Gastroesophageal sphincter (tissue), 4 donors: ENCODE measurements at regions not wholly inside any gene's neighbourhood (a gene's known extent, or its start where the extent isn't known, plus 50 kb on each side); places are given as distances from the start of the nearest gene placed in this dataset.

Experiments used
- ATAC-seq: fragments of 150-250 bp; one replicate; pipeline ENCODE4 v1.9.1; 2016; ENCODE audit warnings: mild to moderate bottlenecking, moderate library complexity
- H3K27ac ChIP-seq, 4 donors: fragments of 200-600 bp; sonication (generic) in 3 of 4; 1 replicate in 3 of 4; 2 replicates in 1 of 4; pipeline ENCODE4 v1.5.1; 2016 to 2019
- H3K27me3 ChIP-seq: fragments of 200-600 bp; sonication (generic); one replicate; pipeline ENCODE4 v1.5.1; 2019
- H3K36me3 ChIP-seq, 2 donors: fragments of 200-600 bp; sonication (generic); one replicate each; pipeline ENCODE4 v1.5.1; 2019; ENCODE audit warnings: control low read depth in 1 of 2
- H3K4me1 ChIP-seq, 3 donors: fragments of 200-600 bp; sonication (generic); 1 replicate in 2 of 3; 2 replicates in 1 of 3; pipeline ENCODE4 v1.5.1; 2016 to 2019; ENCODE audit warnings: control low read depth in 2 of 3
- H3K4me3 ChIP-seq, 2 donors: fragments of 200-600 bp; sonication (generic); one replicate each; pipeline ENCODE4 v1.5.1; 2019; ENCODE audit warnings: mild to moderate bottlenecking in 1 of 2, moderate library complexity in 1 of 2
- H3K9me3 ChIP-seq, 3 donors: fragments of 200-600 bp; sonication (generic); one replicate each; pipeline ENCODE4 v1.5.1; 2017 to 2019; ENCODE audit warnings: control low read depth in 2 of 3
- CTCF ChIP-seq, 4 experiments: fragments of 200-600 bp in 2 of 4; fragments of 450-650 bp in 2 of 4; sonication (generic) in 1 of 4; IDR thresholded peaks; one replicate each; pipeline ENCODE4 v1.5.1; 2017 to 2019; ENCODE audit warnings: antibody characterized with exemption in 4 of 4, mild to moderate bottlenecking in 2 of 4, moderate library complexity in 2 of 4
- EP300 ChIP-seq: sonication (generic); formaldehyde crosslinking; IDR thresholded peaks from one replicate; pipeline ENCODE4 v1.6.1; 2017; ENCODE audit warnings: antibody characterized with exemption, mild to moderate bottlenecking
- POLR2A ChIP-seq, 2 donors: fragments of 450-650 bp; IDR thresholded peaks; one replicate each; pipeline ENCODE4 v1.6.1; 2017; ENCODE audit warnings: antibody characterized with exemption in 2 of 2, mild to moderate bottlenecking in 2 of 2, moderate library complexity in 1 of 2
- POLR2AphosphoS5 ChIP-seq: sonication (generic); formaldehyde crosslinking; IDR thresholded peaks from one replicate; pipeline ENCODE4 v1.6.1; 2017; ENCODE audit warnings: antibody characterized with exemption
- WGBS, 2 donors: methylation state at CpG; one replicate each; pipeline ENCODE4 v1.1.5; 2018; ENCODE audit warnings: low coverage in 1 of 2; 5-methylcytosine and 5-hydroxymethylcytosine counted together

- no peak overlapping the region for H3K27ac ChIP-seq
- no peak overlapping the region for H3K4me3 ChIP-seq
- TF ChIP-seq CTCF (IDR thresholded peaks at IDR 0.05) (no peak), EP300 (no peak), POLR2A (IDR thresholded peaks at IDR 0.05) (no peak), POLR2AphosphoS5 (no peak)
- H3K4me1 ChIP-seq: no peaks in the 10 kb centered on the region
- no peaks in the 10 kb centered on the region for H3K9me3 ChIP-seq
- H3K36me3 ChIP-seq: no peaks in the 10 kb centered on the region
- no peaks in the 10 kb centered on the region for H3K27me3 ChIP-seq
- no peak for ATAC-seq
- WGBS, 2 donors: 71 to 82% methylated on average over 3 to 4 of the region's 5 CpGs
These were observed 879.6 kb upstream of the PCDH10 start for GRCh38 chr4:132269303-132269990.

GRCh38 chr4:132275583-132276121, 873.4 kb upstream of the PCDH10 start:
- no peak for TF ChIP-seq POLR2A (IDR thresholded peaks at IDR 0.05)
- Histone ChIP-seq H3K27ac (no peak overlapping the region), H3K4me3 (no peak overlapping the region), H3K36me3 (no peaks in the 10 kb centered on the region), H3K27me3 (no peaks in the 10 kb centered on the region), H3K9me3 (no peaks in the 10 kb centered on the region), H3K4me1 (no peaks in the 10 kb centered on the region)
- 50 to 54% methylated on average over 1 of the region's 1 CpG for WGBS, 2 donors
- ATAC-seq: no peak

- Histone ChIP-seq H3K27ac (no peak overlapping the region), H3K27me3 (no peaks in the 10 kb centered on the region), H3K4me1 (no peaks in the 10 kb centered on the region), H3K9me3 (no peaks in the 10 kb centered on the region), H3K4me3 (no peak overlapping the region), H3K36me3 (no peaks in the 10 kb centered on the region)
- no peak for ATAC-seq
- no peak for TF ChIP-seq POLR2A (IDR thresholded peaks at IDR 0.05)
- TF ChIP-seq EP300: no peak
- no peak for TF ChIP-seq CTCF (IDR thresholded peaks at IDR 0.05)
- no peak for TF ChIP-seq POLR2AphosphoS5
- 75 to 100% methylated on average over 1 to 2 of the region's 4 CpGs for WGBS, 2 donors
These were observed 872.9 kb upstream of the PCDH10 start for GRCh38 chr4:132276185-132276584.

- H3K4me3 ChIP-seq: no peak overlapping the region
- TF ChIP-seq EP300 (no peak), POLR2AphosphoS5 (no peak), CTCF (IDR thresholded peaks at IDR 0.05) (no peak), POLR2A (IDR thresholded peaks at IDR 0.05) (no peak)
- ATAC-seq: no peak
- H3K27me3 ChIP-seq: no peaks in the 10 kb centered on the region
- H3K27ac ChIP-seq: no peak overlapping the region
- no peaks in the 10 kb centered on the region for H3K4me1 ChIP-seq
- no peaks in the 10 kb centered on the region for H3K36me3 ChIP-seq
- H3K9me3 ChIP-seq: no peaks in the 10 kb centered on the region
- WGBS, 2 donors: 81 to 90% methylated on average over 2 of the region's 2 CpGs
These were observed 872.1 kb upstream of the PCDH10 start for GRCh38 chr4:132276989-132277388.

GRCh38 chr4:132281733-132282132, 867.4 kb upstream of the PCDH10 start:
- no peak overlapping the region for H3K27ac ChIP-seq
- WGBS, 2 donors: 59 to 66% methylated on average over 4 of the region's 4 CpGs
- H3K9me3 ChIP-seq: no peaks in the 10 kb centered on the region
- TF ChIP-seq POLR2AphosphoS5 (no peak), EP300 (no peak), CTCF (IDR thresholded peaks at IDR 0.05) (no peak), POLR2A (IDR thresholded peaks at IDR 0.05) (no peak)
- no peak for ATAC-seq
- H3K4me1 ChIP-seq: no peaks in the 10 kb centered on the region
- H3K27me3 ChIP-seq: no peaks in the 10 kb centered on the region
- H3K4me3 ChIP-seq: no peak overlapping the region
- H3K36me3 ChIP-seq: no peaks in the 10 kb centered on the region
